D721Med (cell line): ENCODE measurements at regions not wholly inside any gene's neighbourhood (a gene's known extent, or its start where the extent isn't known, plus 50 kb on each side); places are given as distances from the start of the nearest gene placed in this dataset.

Experiments used
- DNase-seq: peaks from one replicate; pipeline ENCODE4 v3.0.0; 2011; ENCODE audit warnings: low spot score; ENCODE audit not compliant: insufficient read length
- FAIRE-seq: peaks from 2 replicates; lab custom pipeline; 2011; peaks lifted over from hg19 to GRCh38; lab: Jason Lieb, UNC
- CTCF ChIP-seq: IDR thresholded peaks from 2 replicates; pipeline ENCODE4 v1.5.1; 2012; ENCODE audit warnings: mild to moderate bottlenecking, control low read depth; ENCODE audit not compliant: insufficient read depth; ENCODE audit errors: missing control alignments

DNA sequence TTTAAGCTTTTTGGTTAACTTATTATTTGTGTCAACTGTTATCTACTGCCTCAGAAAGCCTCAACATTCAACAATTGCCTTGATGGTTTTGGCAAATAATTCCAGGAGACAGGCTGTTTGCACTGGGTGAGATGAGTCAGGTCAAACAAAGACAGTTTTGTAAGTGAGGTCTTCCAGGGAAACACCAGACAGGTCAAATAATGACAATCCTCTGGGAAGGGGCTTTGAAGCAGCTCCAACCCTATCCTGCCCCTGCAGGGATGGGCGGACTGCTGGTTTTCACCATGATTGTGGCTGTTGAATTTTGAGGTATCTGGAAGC lies 79.4 kb upstream of the PRR23E start:
- no peak for FAIRE-seq
- no peak for DNase-seq
- TF ChIP-seq CTCF: no peak

DNA sequence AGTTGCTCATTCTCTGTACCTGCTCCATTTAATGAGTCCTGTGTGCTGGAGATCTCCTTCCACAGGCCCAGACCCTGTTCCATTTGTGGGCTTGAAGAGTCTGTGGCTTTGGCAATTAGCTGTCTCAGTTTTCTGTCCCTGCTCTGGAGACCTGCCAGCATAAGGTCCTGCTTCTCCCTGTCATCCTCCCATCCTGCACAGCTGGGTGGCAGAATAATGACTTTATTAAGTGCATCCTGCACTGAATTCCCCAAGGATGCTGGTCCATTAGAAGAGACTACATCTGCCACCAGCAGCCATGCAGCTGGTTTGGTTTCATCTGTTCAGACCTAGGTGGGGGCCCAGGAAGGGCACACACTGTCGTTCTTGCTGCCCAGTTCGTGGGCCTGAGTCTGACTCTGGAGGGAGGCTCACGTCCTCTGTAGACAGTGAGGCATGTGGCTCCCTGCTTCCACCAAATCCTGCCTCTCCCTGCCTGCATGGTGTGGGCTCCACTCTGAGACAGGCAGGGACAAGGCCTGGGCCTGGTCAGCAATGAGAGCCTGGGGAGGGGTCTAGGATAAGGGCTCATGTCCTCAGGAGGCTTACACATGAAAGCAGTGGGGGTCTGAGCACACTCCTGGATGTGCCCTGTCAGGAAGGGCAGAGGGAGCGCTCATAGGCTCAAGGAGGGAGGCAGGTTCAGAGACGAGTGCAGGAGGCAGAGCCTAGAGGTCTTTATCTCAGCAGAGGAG lies 78.4 kb upstream of the PRR23E start:
- DNase-seq (no peak), FAIRE-seq (no peak)
- TF ChIP-seq CTCF: no peak

GRCh38 chr3:127115691-127116351 lies 77.1 kb upstream of the PRR23E start:
- no peak for FAIRE-seq
- no peak for DNase-seq
- TF ChIP-seq CTCF: no peak

- FAIRE-seq (no peak), DNase-seq (no peak)
- TF ChIP-seq CTCF: no peak
Measured at GRCh38 chr3:127118366-127118765, 74.6 kb upstream of the PRR23E start.

- TF ChIP-seq CTCF: no peak
- no peak for FAIRE-seq
- no peak for DNase-seq
Measured at GRCh38 chr3:127119693-127120464, 73.1 kb upstream of the PRR23E start.

DNA sequence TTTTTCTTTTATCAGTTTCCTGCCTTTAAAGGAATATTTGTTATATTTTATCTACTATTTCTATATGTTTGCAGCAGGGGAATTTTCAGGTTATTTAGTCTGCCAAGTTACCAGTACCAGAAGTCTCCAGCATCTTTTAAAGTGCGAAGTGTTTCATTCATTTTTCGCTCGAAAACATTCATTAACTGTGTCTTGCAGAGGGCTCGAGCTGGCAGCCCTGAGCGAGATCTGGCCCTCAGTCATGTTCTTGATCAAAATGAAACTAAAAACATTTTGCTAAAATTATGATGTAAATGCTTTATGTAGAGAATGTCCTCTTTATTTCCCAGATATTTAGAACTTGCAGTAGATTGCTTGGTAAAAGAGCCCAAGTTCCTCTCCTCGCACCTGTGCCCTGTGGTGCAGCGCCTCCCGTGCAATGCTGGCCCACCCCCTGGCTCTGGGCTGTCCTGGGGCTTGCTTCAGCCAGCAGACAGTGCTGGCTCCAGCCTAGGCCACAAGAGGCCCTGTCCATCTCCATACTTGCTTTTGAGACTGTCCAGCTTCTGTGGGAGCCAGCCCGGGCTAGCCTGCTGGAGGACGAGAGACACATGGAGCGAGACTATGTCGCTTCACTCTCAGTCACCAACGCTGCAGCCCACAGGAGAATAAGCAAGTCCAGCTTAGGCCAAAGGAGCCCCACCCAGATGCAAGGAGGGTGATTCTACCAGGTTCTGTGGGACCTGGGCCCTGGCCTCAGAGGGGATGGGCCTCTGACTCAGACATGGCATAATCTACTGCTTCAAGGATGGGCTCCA lies 71.9 kb upstream of the PRR23E start:
- no peak for TF ChIP-seq CTCF
- DNase-seq: no peak

More for the DNA sequence above, 71.9 kb upstream of the PRR23E start:
- no peak for FAIRE-seq
